GM19043 (cell line): ENCODE measurements at regions not wholly inside any gene's neighbourhood (a gene's known extent, or its start where the extent isn't known, plus 50 kb on each side); places are given as distances from the start of the nearest gene placed in this dataset.
"Not testable (repeated sequence)": the region's sequence is repeated elsewhere in the genome, so short reads cannot be mapped to it uniquely, and the experiment has no call there.

ENCODE experiments used
- ATAC-seq: cut with Tn5 transposase; IDR thresholded peaks from one replicate; pipeline ENCODE4 v1.9.1; 2021; ENCODE audit warnings: low read depth; ENCODE audit not compliant: unreplicated experiment

GRCh38 chr3:153528473-153528872, 366.4 kb downstream of the RAP2B start:
- ATAC-seq, result no peak

GRCh38 chr3:153539263-153539662, 377.2 kb downstream of the RAP2B start:
- no peak for ATAC-seq

DNA sequence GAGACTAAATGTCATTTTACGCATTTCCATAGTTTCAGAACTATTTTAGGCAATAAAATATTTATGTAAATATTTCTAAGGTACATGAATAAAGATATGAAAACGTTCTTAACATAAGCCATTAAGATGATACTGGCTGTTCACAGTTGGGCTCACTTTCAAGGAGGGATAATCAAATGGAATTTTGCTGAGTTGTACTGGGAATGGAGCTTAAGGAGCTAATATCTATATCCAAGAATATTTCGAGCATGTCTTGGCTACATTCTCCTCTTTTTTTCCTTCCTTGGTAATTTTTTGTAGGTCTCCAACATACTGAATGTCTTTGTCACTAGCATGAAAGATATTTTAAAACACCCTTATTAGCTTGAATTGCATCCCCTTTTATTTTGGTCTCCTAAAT, 383.4 kb downstream of the RAP2B start:
- no peak for ATAC-seq

- no peak for ATAC-seq
These were observed 385.9 kb downstream of the RAP2B start for GRCh38 chr3:153547970-153548369.

GRCh38 chr3:153549686-153550085, 387.7 kb downstream of the RAP2B start:
- not testable (repeated sequence) for ATAC-seq

DNA sequence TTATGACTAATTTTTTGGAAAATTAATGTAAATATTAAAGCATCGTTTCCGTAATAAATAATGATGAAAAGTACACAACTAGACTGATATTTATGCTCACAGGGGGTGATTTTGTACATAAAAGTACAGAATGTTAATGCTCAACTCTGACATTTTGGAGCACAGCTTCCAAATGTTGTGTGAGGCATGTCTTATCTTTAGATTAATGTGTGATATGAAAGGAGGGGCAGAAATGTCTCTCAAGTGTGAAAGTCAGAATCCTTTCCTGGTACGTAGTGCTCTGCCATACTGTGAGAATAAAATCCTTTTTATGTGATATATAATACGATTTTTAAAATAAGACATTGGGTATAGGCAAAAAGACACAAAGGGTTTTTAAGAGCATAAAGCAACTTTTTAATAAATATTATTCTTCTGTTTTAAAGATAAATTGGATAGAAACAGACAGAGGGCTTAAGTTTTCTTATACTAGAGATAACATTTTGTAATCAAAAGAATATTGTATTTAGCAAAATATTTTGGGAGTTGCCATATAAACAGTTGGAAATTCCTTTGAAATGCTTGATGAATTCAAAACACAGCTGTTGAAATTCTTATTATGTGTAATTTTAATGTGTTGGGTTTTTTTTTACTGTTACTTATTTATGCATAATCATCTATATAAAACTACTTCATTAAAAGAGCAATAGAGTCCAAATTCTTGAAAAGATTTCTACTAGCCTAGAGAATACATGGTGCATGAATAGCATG, 389.7 kb downstream of the RAP2B start:
- ATAC-seq, result no peak

GRCh38 chr3:153552887-153553604, 391.0 kb downstream of the RAP2B start:
- no peak for ATAC-seq

DNA sequence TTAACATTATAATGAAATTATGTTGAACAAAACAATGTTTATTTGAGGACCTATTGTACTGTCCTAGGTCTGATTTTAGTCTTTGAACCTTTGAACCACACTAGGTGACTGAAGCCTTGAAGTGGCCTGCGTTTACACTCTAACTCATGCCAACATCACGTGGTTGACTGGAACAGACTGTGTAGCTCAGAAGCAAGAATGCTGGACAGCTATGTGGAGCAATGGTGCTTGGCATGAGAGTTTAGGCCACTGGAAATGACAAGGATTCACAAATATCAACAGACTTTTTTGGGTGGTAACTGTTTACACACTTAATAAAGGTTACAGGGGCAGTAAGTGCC, 391.5 kb downstream of the RAP2B start:
- ATAC-seq, result no peak

GRCh38 chr3:153555919-153556318, 393.9 kb downstream of the RAP2B start:
- ATAC-seq, result no peak

DNA sequence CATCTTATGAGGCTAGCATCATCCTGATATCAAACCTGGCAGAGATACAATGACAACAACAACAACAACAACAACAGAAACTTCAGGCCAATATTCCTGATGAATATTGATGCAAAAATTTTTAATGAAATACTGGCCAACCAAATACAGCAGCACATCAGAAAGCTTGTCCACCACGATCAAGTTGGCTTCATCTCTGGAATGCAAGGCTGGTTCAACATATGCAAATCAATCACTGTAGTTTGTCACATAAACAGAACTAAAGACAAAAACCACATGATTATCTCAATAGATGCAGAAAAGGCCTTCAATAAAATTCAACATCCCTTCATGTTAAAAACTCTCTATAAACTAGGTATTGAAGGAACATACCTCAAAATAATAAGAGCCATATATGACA, 397.3 kb downstream of the RAP2B start:
- ATAC-seq, result not testable (repeated sequence)

DNA sequence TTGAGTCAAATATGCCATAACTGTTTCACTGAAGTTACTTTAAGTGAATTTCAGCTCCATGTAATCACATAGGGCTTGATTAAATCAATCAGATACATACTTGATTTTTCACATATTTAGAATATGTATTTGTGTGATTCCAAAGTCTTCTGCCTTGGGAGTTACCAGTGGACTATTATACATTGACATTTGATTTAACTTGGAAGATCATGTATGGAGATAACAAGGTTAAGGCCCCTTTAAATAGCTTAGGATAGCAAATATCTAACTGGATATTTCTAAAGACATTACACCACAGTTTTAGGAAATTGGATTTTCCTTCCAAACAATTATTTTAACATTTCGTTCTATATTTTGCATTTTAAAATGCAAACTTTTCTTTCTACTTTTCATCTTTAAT, 405.0 kb downstream of the RAP2B start:
- ATAC-seq, result no peak

- ATAC-seq, result no peak
These were observed 405.5 kb downstream of the RAP2B start for GRCh38 chr3:153567556-153567955.

DNA sequence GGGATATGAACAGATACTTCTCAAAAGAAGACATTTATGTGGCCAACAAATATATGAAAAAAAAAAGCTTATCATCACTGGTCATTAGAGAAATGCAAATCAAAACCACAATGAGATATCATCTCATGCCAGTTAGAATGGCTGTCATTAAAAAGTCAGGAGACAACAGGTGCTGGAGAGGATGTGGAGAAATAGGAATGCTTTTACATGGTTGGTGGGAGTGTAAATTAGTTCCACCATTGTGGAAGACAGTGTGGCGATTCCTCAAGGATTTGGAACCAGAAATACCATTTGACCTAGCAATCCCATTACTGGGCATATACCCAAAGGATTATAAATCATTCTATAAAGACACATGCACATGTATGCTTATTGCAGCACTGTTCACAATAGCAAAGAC, 408.5 kb downstream of the RAP2B start:
- not testable (repeated sequence) for ATAC-seq

GRCh38 chr3:153572165-153572564, 410.1 kb downstream of the RAP2B start:
- ATAC-seq, result no peak

DNA sequence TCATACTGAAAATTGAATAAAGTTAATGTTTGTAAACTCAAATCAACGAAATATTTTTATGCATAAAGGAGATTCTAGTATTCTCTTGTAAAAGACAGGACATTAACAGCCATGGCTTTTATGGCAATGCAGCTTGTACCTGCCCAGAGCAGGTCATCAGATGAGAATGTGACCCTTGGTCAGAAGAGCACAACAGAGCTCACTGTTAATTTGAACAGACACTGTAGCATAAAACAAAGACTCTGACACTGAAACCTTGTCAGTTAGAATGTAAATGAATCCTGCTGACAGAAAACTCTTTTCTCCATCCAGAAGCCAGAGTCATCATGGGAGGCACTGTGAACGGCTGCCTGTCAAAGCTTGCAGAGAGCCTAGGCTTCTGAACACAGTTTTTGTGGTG, 410.6 kb downstream of the RAP2B start:
- no peak for ATAC-seq

GRCh38 chr3:153573481-153573880, 411.5 kb downstream of the RAP2B start:
- ATAC-seq, result no peak

- no peak for ATAC-seq
These were observed 412.4 kb downstream of the RAP2B start for GRCh38 chr3:153574445-153574844.

- no peak for ATAC-seq
These were observed 415.2 kb downstream of the RAP2B start for GRCh38 chr3:153577059-153577736.

- ATAC-seq, result no peak
These were observed 416.0 kb downstream of the RAP2B start for GRCh38 chr3:153578046-153578445.

GRCh38 chr3:153590051-153590450, 428.0 kb downstream of the RAP2B start:
- ATAC-seq, result no peak

- ATAC-seq, result no peak
These were observed 429.7 kb downstream of the RAP2B start for GRCh38 chr3:153591561-153592245.
